Mucosa of stomach (tissue), 1 donor: ENCODE measurements at regions not wholly inside any gene's neighbourhood (a gene's known extent, or its start where the extent isn't known, plus 50 kb on each side); places are given as distances from the start of the nearest gene placed in this dataset.

ENCODE experiments used
- H3K27me3 ChIP-seq: one replicate; pipeline ENCODE4 v1.7.0; 2013; ENCODE audit warnings: mild to moderate bottlenecking, low read length; ENCODE audit not compliant: control insufficient read depth, insufficient read depth
- H3K36me3 ChIP-seq: one replicate; pipeline ENCODE4 v1.7.0; 2013; ENCODE audit warnings: low read length; ENCODE audit not compliant: control insufficient read depth, insufficient read depth
- H3K4me1 ChIP-seq: one replicate; pipeline ENCODE4 v1.7.0; 2013; ENCODE audit warnings: mild to moderate bottlenecking, low read length; ENCODE audit not compliant: control insufficient read depth, insufficient read depth
- H3K4me3 ChIP-seq: one replicate; pipeline ENCODE4 v1.7.0; 2013; ENCODE audit warnings: low read length
- H3K9ac ChIP-seq: one replicate; pipeline ENCODE4 v1.7.0; 2013; ENCODE audit warnings: mild to moderate bottlenecking, low read length, moderate library complexity
- H3K9me3 ChIP-seq: one replicate; pipeline ENCODE4 v1.7.0; 2013; ENCODE audit warnings: mild to moderate bottlenecking, low read length, moderate library complexity; ENCODE audit not compliant: control insufficient read depth
- donor health status: Pancreatic carcinoma.

DNA sequence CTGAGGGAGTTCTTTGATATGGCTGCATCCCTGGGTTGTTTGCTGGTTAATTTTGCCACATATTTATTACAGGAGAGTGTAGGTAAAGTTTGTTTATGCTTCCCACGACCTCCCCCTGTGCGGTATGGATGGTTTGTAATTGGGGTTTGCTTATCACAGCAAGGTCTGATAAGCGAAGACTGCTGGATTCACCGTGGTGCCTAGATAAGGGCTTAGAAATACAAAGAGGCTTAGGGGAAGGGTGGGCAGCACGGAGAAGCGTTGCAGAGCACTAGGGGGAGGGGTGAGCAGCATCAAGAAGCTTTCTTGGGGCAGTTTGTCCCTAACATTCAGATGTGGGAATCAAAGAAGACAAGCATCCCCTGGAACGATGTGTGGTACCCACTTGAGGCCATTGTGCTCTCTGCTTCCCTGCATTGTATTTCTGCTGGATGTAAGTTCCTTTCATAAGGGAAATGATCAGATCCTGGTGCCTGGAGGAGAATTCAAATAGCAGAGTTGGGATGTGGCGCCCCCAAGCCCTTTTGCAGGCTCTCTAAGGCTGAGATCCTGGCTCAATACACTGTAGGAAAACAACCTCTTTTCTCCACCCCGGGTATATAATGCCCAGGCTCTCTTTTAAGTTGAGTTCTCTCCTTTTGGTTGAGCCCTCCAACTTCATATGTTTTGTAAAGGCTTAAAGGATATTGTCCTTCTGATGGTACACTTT, 598.1 kb upstream of the ADGRL4 start:
- Histone ChIP-seq H3K9ac (no peak overlapping the region), H3K9me3 (no peaks in the 10 kb centered on the region), H3K4me1 (no peaks in the 10 kb centered on the region), H3K36me3 (no peaks in the 10 kb centered on the region), H3K4me3 (no peak overlapping the region), H3K27me3 (no peaks in the 10 kb centered on the region)

DNA sequence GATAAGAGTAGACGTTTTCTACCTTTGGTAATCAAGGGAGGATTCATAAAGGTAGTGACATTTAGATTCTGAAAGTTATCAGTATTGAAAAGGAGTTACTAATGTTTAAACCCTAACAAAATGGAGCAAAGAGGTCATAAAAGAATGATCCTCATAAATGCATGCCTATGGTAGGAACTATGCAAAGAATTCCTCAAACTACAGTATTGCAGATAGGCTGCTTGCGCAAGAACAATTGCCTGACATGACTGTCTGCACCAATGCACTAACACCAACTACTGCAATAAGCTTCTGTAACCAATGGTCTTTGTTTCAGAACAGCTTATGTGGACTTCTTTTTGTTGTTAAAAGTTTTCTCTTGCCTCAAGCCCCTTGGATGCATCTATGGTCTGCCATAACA, 597.3 kb upstream of the ADGRL4 start:
- Histone ChIP-seq H3K4me3 (no peak overlapping the region), H3K4me1 (no peaks in the 10 kb centered on the region), H3K9ac (no peak overlapping the region), H3K27me3 (no peaks in the 10 kb centered on the region), H3K36me3 (no peaks in the 10 kb centered on the region), H3K9me3 (no peaks in the 10 kb centered on the region)

- Histone ChIP-seq H3K4me3 (no peak overlapping the region), H3K4me1 (no peaks in the 10 kb centered on the region), H3K9ac (no peak overlapping the region), H3K27me3 (no peaks in the 10 kb centered on the region), H3K9me3 (no peaks in the 10 kb centered on the region), H3K36me3 (no peaks in the 10 kb centered on the region)
Observed at GRCh38 chr1:79599257-79599656, 592.7 kb upstream of the ADGRL4 start.

- Histone ChIP-seq H3K27me3 (no peaks in the 10 kb centered on the region), H3K4me3 (no peak overlapping the region), H3K9me3 (no peaks in the 10 kb centered on the region), H3K9ac (no peak overlapping the region), H3K36me3 (no peaks in the 10 kb centered on the region), H3K4me1 (no peaks in the 10 kb centered on the region)
Observed at GRCh38 chr1:79595931-79596330, 589.4 kb upstream of the ADGRL4 start.

GRCh38 chr1:79594121-79594698, 587.7 kb upstream of the ADGRL4 start:
- Histone ChIP-seq H3K9ac (no peak overlapping the region), H3K27me3 (no peaks in the 10 kb centered on the region), H3K9me3 (no peaks in the 10 kb centered on the region), H3K36me3 (no peaks in the 10 kb centered on the region), H3K4me3 (no peak overlapping the region), H3K4me1 (no peaks in the 10 kb centered on the region)

- Histone ChIP-seq H3K36me3 (no peaks in the 10 kb centered on the region), H3K4me3 (no peak overlapping the region), H3K9ac (no peak overlapping the region), H3K4me1 (no peaks in the 10 kb centered on the region), H3K27me3 (no peaks in the 10 kb centered on the region), H3K9me3 (no peaks in the 10 kb centered on the region)
Observed at GRCh38 chr1:79592707-79593106, 586.2 kb upstream of the ADGRL4 start.

- no peak overlapping the region for H3K4me3 ChIP-seq
- H3K9me3 ChIP-seq, result no peaks in the 10 kb centered on the region
- H3K9ac ChIP-seq, result no peak overlapping the region
Observed at GRCh38 chr1:79588719-79589118, 582.2 kb upstream of the ADGRL4 start.

GRCh38 chr1:79587229-79587628, 580.7 kb upstream of the ADGRL4 start:
- Histone ChIP-seq H3K27me3 (no peaks in the 10 kb centered on the region), H3K4me1 (no peaks in the 10 kb centered on the region), H3K36me3 (no peaks in the 10 kb centered on the region), H3K9me3 (no peaks in the 10 kb centered on the region), H3K4me3 (no peak overlapping the region), H3K9ac (no peak overlapping the region)

More at GRCh38 chr1:79588719-79589118, 582.2 kb upstream of the ADGRL4 start:
- no peaks in the 10 kb centered on the region for H3K36me3 ChIP-seq
- no peaks in the 10 kb centered on the region for H3K27me3 ChIP-seq
- no peaks in the 10 kb centered on the region for H3K4me1 ChIP-seq

DNA sequence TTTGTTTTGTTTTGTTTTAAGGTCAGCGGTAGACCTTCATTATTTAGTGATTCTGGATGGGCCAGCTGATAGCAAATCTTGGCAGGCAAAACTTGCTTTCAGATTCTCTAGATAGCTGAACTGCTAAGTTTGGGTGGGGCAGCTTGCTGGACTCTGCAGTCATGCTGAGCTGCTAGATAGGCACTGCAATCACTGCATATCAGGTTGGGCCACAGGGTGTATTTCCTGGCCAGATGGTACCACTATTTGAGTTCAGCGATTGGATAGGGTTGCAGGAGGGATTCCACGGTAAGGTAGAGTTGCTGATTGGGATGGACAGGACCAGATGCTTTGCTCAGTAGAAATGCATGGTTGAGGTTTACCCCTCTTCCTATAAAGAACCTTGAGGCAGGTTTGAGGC, 579.3 kb upstream of the ADGRL4 start:
- Histone ChIP-seq H3K4me1 (no peaks in the 10 kb centered on the region), H3K9me3 (no peaks in the 10 kb centered on the region), H3K27me3 (no peaks in the 10 kb centered on the region), H3K4me3 (no peak overlapping the region), H3K9ac (no peak overlapping the region), H3K36me3 (no peaks in the 10 kb centered on the region)

DNA sequence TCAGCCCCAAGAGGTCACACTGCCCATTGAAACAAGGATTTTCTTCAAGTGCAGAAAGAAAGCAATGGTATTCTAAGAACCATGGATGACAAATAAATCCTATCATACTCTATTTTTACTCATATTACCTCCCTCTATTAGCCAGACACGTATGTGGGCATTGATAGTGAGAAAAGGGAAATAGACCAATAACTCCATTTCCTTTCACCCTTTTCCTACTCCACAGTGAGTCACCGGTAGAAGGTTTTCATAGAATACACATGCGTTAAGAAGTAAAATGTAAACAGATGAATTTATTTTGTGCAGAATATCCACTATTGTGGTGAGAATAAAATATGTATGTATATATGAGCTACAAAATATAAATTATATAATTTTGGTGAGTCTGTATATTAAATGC, 568.9 kb upstream of the ADGRL4 start:
- H3K4me3 ChIP-seq, result no peak overlapping the region
- H3K4me1 ChIP-seq, result no peaks in the 10 kb centered on the region
- H3K9ac ChIP-seq, result no peak overlapping the region
- H3K9me3 ChIP-seq, result no peaks in the 10 kb centered on the region
- H3K27me3 ChIP-seq, result no peaks in the 10 kb centered on the region
- no peaks in the 10 kb centered on the region for H3K36me3 ChIP-seq

DNA sequence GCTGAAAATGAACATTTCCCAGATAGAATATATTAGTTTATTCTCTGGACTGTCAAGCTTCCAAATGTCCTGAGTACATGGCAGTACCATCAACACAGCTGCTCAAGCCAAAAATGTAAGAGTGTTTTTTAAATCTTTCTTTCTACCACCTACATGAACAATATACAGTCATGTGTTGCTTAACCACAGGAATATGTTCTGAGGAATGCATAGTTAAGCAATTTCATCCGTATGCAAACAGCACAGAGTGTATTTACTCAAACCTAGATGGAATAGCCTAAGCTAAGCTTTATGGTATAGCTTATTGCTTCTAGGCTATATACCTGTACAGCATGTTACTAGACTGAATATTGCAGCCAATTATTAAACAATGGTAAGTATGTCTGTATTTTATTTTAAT, 561.9 kb upstream of the ADGRL4 start:
- H3K27me3 ChIP-seq, result no peaks in the 10 kb centered on the region
- H3K4me1 ChIP-seq, result no peaks in the 10 kb centered on the region
- no peak overlapping the region for H3K9ac ChIP-seq
- no peaks in the 10 kb centered on the region for H3K9me3 ChIP-seq
- no peak overlapping the region for H3K4me3 ChIP-seq
- H3K36me3 ChIP-seq, result no peaks in the 10 kb centered on the region

DNA sequence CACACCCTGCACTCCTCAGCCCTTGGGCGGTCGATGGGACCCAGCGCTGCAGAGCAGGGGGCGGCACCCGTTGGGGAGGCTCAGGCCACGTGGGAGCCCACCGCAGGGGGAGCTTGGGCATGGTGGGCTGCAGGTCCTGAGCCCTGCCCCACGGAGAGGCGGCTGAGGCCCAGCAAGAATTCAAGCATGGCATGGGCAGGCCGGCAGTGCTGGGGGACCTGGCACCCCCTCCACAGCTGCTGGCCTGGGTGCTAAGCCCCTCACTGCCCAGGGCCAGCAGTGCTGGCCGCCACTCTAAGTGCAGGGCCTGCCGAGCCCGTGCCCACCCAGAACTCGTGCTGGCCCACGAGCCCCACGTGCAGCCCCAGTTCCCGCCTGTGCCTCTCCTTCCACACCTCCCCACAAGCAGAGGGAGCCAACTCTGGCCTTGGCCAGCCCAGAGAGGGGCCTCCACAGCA, 555.0 kb upstream of the ADGRL4 start:
- Histone ChIP-seq H3K9me3 (no peaks in the 10 kb centered on the region), H3K4me1 (no peaks in the 10 kb centered on the region), H3K9ac (no peak overlapping the region), H3K4me3 (no peak overlapping the region), H3K27me3 (no peaks in the 10 kb centered on the region), H3K36me3 (no peaks in the 10 kb centered on the region)
